ENCODE measurements at regions not wholly inside any gene's neighbourhood (a gene's known extent, or its start where the extent isn't known, plus 50 kb on each side); places are given as distances from the start of the nearest gene placed in this dataset.

DNA sequence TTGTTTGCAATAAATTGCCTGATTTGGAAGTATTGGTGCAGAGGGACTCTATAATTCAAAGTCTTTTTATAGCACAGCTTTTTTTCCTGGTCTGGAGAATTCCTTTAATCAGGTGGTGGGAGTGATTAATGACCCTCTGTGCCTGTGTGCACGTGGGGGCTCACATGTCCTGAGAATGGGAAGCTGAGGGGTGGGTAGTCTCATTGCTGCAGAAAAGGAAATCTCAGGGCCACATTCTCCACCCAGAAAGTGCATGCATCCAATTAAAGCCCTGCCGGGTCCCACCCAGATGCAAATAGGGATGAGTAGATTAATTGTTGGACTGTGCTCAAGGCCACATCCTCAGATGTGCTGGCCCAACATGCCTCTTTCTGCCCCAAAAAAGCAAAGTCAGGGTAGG lies 324.7 kb downstream of the CXCL12 start:
- Histone ChIP-seq H3K27me3 (ENCODE audit: control insufficient read depth in 1 of 2, insufficient read depth in 2 of 2, low read length in 2 of 2) (peaks cover 0 to 7% of the 10 kb centered on the region in 2 experiments), H3K4me3 (ENCODE audit: low read length) (no peak overlapping the region), H3K9me3 (ENCODE audit: control insufficient read depth in 1 of 2, insufficient read depth in 1 of 2, low read length in 2 of 2) (no peaks in the 10 kb centered on the region), H3K27ac (ENCODE audit: low read depth in 1 of 2, low read length in 2 of 2) (no peak overlapping the region), H3K36me3 (ENCODE audit: insufficient read depth, low read length) (no peaks in the 10 kb centered on the region), H3K4me1 (ENCODE audit: insufficient read depth, low read length) (no peaks in the 10 kb centered on the region)
- no peak for TF ChIP-seq CTCF (IDR thresholded peaks at IDR 0.05)
- ChIA-PET POLR2A (no interaction called here), CTCF (no interaction called here)
- Mint-ChIP-seq H3K9me3 (no peaks in the 10 kb centered on the region), H3K4me1 (ENCODE audit: low read depth) (no peaks in the 10 kb centered on the region), H3K27me3 (peaks cover 6% of the 10 kb centered on the region), H3K4me3 (no peak overlapping the region), H3K36me3 (ENCODE audit: low read depth) (no peaks in the 10 kb centered on the region), H3K27ac (no peak overlapping the region)
- no peak for ATAC-seq (ENCODE audit: poor library complexity)
- intact Hi-C loops (cut with DNase I, micrococcal nuclease) = no loop called here
- DNase-seq = no peak

DNA sequence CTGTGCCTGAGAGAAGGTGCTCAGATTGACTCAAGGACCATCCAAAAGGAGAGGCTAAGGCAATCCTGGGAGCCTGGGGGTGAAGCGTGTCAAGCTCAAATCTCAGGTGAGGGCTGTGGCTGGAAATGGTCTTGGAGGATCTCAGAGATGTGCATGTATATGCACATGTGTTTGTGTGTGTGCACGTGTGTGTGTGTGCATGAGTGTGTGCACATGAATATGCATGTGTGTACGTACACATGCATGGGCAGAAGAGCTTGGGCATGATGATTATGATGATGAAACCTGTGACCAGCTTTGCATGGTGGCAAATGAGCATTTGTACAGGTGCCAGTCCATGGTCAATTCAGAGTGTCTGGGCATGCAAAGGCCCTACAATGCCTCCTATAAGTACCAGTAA lies 326.6 kb downstream of the CXCL12 start:
- Mint-ChIP-seq H3K4me3 (no peak overlapping the region), H3K27me3 (peaks cover 10% of the 10 kb centered on the region), H3K9me3 (no peaks in the 10 kb centered on the region), H3K4me1 (ENCODE audit: low read depth) (no peaks in the 10 kb centered on the region), H3K36me3 (ENCODE audit: low read depth) (no peaks in the 10 kb centered on the region), H3K27ac (no peak overlapping the region)
- Histone ChIP-seq H3K4me3 (ENCODE audit: low read length) (no peak overlapping the region), H3K27me3 (ENCODE audit: control insufficient read depth in 1 of 2, insufficient read depth in 2 of 2, low read length in 2 of 2) (peaks cover 0 to 7% of the 10 kb centered on the region in 2 experiments), H3K9me3 (ENCODE audit: control insufficient read depth in 1 of 2, insufficient read depth in 1 of 2, low read length in 2 of 2) (no peaks in the 10 kb centered on the region), H3K36me3 (ENCODE audit: insufficient read depth, low read length) (no peaks in the 10 kb centered on the region), H3K4me1 (ENCODE audit: insufficient read depth, low read length) (no peaks in the 10 kb centered on the region), H3K27ac (ENCODE audit: low read depth in 1 of 2, low read length in 2 of 2) (no peak overlapping the region)
- POLR2A ChIA-PET = no interaction called here
- ATAC-seq (ENCODE audit: poor library complexity) = no peak
- no peak for TF ChIP-seq CTCF (IDR thresholded peaks at IDR 0.05)
- CTCF ChIA-PET = no interaction called here
- no peak for DNase-seq
- intact Hi-C loops (cut with DNase I, micrococcal nuclease) = no loop called here

DNA sequence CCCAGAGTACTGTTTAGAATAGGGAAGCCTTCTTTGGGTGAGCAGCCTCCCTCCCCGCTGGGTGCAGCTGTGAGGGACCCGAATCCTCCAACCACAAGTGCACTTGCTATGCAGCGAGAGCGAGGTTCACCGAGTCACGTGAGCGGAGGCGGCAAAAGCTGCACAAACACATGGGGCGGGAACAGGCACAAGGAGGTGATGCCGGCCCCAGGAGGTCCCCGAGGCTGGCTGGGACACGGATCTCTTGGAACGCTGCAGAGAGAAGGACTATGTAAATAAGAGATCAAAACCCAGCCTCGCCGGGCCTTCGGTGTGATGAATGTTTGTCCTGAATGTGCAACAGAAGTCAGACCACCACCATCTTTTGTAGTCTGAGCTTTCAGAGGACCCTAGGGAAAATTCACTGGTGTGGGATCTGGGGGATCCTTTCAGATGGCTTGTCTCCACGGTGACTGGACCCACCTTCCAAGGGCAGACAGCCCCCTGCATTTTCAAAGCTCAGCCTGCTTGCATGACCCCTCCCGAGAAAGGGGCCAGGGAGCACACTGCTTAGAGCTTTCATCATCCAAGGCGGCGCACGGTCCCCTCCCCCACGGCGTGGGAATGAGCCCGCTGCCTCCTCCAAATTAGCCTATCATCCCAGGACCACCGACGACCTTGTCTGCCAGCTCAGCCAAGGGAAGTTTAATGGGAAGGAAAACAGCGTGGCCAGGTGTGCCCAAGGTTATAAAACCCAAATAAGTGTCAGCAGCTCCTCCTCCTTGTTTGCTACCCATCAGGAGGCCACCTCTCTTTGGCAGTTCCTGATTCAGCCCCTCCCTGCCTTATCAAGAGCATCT lies 327.7 kb downstream of the CXCL12 start:
- H3K9me3 ChIP-seq (ENCODE audit: control insufficient read depth in 1 of 2, insufficient read depth in 1 of 2, low read length in 2 of 2) = no peaks in the 10 kb centered on the region
- ATAC-seq (ENCODE audit: poor library complexity) (no peak), DNase-seq (no peak)
- no peaks in the 10 kb centered on the region for H3K4me1 ChIP-seq (ENCODE audit: insufficient read depth, low read length)
- ChIA-PET CTCF (no interaction called here), POLR2A (no interaction called here)
- H3K4me1 Mint-ChIP-seq (ENCODE audit: low read depth) = no peaks in the 10 kb centered on the region
- H3K4me3 Mint-ChIP-seq = no peak overlapping the region
- H3K27me3 Mint-ChIP-seq = peaks cover 17% of the 10 kb centered on the region
- no peak overlapping the region for H3K27ac Mint-ChIP-seq
- TF ChIP-seq CTCF (IDR thresholded peaks at IDR 0.05) = no peak
- H3K9me3 Mint-ChIP-seq = no peaks in the 10 kb centered on the region
- H3K4me3 ChIP-seq (ENCODE audit: low read length) = no peak overlapping the region
- intact Hi-C loops (cut with DNase I, micrococcal nuclease) = no loop called here
- no peak overlapping the region for H3K27ac ChIP-seq (ENCODE audit: low read depth in 1 of 2, low read length in 2 of 2)
- H3K36me3 Mint-ChIP-seq (ENCODE audit: low read depth) = no peaks in the 10 kb centered on the region
- peaks cover 0 to 7% of the 10 kb centered on the region in 2 experiments for H3K27me3 ChIP-seq (ENCODE audit: control insufficient read depth in 1 of 2, insufficient read depth in 2 of 2, low read length in 2 of 2)
- no peaks in the 10 kb centered on the region for H3K36me3 ChIP-seq (ENCODE audit: insufficient read depth, low read length)

Data from CD4-positive, alpha-beta T cell (primary cell).